ENCODE measurements at regions not wholly inside any gene's neighbourhood (a gene's known extent, or its start where the extent isn't known, plus 50 kb on each side); places are given as distances from the start of the nearest gene placed in this dataset.

DNA sequence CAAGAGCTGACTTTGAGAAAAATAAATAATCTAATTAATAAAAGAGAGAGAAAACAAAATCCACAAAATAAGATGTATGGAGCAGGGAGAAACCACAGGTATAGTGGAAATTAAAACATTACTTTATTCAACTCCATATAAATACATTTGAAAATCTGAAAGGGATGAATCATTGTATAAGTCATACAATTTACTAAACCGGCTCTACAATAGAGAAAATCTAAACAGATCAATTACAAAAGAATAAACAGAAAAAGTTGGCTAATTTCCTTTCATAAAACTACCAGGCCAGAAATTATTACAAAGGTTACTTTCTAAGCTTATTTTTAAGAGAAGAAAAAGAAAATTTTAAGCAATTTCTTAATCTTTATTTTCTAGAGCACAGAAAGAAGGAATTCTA, 51.3 kb upstream of the DRD2 start:
- DNase-seq (ENCODE audit: low spot score): no peak

All from HT-29 (cell line).